Left cardiac atrium (tissue), 4 donors: ENCODE measurements at regions not wholly inside any gene's neighbourhood (a gene's known extent, or its start where the extent isn't known, plus 50 kb on each side); places are given as distances from the start of the nearest gene placed in this dataset.

Experiments used
- ATAC-seq, 2 donors: fragments of 200-7000 bp; cut with Tn5 transposase; one replicate each; pipeline ENCODE4 v1.9.1; 2020; ENCODE audit warnings: mild to moderate bottlenecking in 2 of 2, moderate library complexity in 2 of 2
- DNase-seq: peaks from one replicate; pipeline ENCODE4 v3.0.0-alpha.2; 2020
- intact Hi-C, 2 donors: fragments of 100-400 bp; cut with DNase I; formaldehyde crosslinking; loops; one replicate each; pipeline versions ENCODE4 v1.14.1 to v1.15.1; 2022 to 2023
- donor health status: DM: no; HTN: yes; CAD: no.
- donor health status: DM: no; HTN: yes; CAD: no; lungs with severe emphysema.
- donor health status: DM: yes; HTN: yes; CAD: no.
- donor health status: Dilated cardiomyopathy.

GRCh38 chr13:59203855-59204254 lies 959.9 kb downstream of the DIAPH3 start:
- DNase-seq (no peak), ATAC-seq (no peak)
- intact Hi-C loops = no loop called here

GRCh38 chr13:59205501-59205900 lies 958.2 kb downstream of the DIAPH3 start:
- ATAC-seq = no peak
- intact Hi-C loops = no loop called here
- DNase-seq = no peak

GRCh38 chr13:59208405-59209195 lies 955.1 kb downstream of the DIAPH3 start:
- intact Hi-C loops = no loop called here
- no peak for DNase-seq
- peak in 1 of 2 donors; percentile 92 for ATAC-seq

- no peak for ATAC-seq
- DNase-seq = no peak
- intact Hi-C loops = no loop called here
Observed at GRCh38 chr13:59210543-59210942, 953.2 kb downstream of the DIAPH3 start.

GRCh38 chr13:59211606-59212005 lies 952.1 kb downstream of the DIAPH3 start:
- ATAC-seq (no peak), DNase-seq (no peak)
- intact Hi-C loops = no loop called here

- DNase-seq (no peak), ATAC-seq (no peak)
- intact Hi-C loops = no loop called here
Observed at GRCh38 chr13:59229401-59229800, 934.3 kb downstream of the DIAPH3 start.

GRCh38 chr13:59229861-59230260 lies 933.9 kb downstream of the DIAPH3 start:
- DNase-seq (no peak), ATAC-seq (no peak)
- intact Hi-C loops = no loop called here

- DNase-seq (no peak), ATAC-seq (no peak)
- intact Hi-C loops = no loop called here
Observed at GRCh38 chr13:59230484-59231264, 933.1 kb downstream of the DIAPH3 start.

- no peak for DNase-seq
- ATAC-seq = no peak
- intact Hi-C loops = no loop called here
Observed at GRCh38 chr13:59236309-59236919, 927.3 kb downstream of the DIAPH3 start.

- DNase-seq (no peak), ATAC-seq (no peak)
- intact Hi-C loops = no loop called here
Observed at GRCh38 chr13:59236944-59237343, 926.8 kb downstream of the DIAPH3 start.

GRCh38 chr13:59247171-59247570 lies 916.6 kb downstream of the DIAPH3 start:
- ATAC-seq = peak in 1 of 2 donors; percentile 60

GRCh38 chr13:59250336-59251189 lies 913.2 kb downstream of the DIAPH3 start:
- no peak for DNase-seq
- no peak for ATAC-seq
- intact Hi-C loops = no loop called here

More at GRCh38 chr13:59247171-59247570, 916.6 kb downstream of the DIAPH3 start:
- peak; percentile 50 for DNase-seq
- intact Hi-C loops = no loop called here

- intact Hi-C loops = no loop called here
- ATAC-seq (no peak), DNase-seq (no peak)
Observed at GRCh38 chr13:59259165-59260000, 904.3 kb downstream of the DIAPH3 start.

- DNase-seq (no peak), ATAC-seq (peak; percentile 47 to 52)
- intact Hi-C loops = loop anchor here in 1 of 2 donors (2.0 kb wide), 1 partner anchor 1637 kb away; no protein-coding TSS in a partner anchor
Observed at GRCh38 chr13:59261928-59262488, 901.7 kb downstream of the DIAPH3 start.

GRCh38 chr13:59263531-59263930 lies 900.2 kb downstream of the DIAPH3 start:
- no peak for DNase-seq
- intact Hi-C loops = loop anchor here in 1 of 2 donors (2.0 kb wide), 1 partner anchor 1639 kb away; no protein-coding TSS in a partner anchor
- no peak for ATAC-seq

GRCh38 chr13:59266478-59267063 lies 897.2 kb downstream of the DIAPH3 start:
- intact Hi-C loops = no loop called here
- DNase-seq (no peak), ATAC-seq (no peak)

GRCh38 chr13:59269476-59269875 lies 894.3 kb downstream of the DIAPH3 start:
- intact Hi-C loops = no loop called here
- DNase-seq (no peak), ATAC-seq (no peak)
